ENCODE measurements at regions not wholly inside any gene's neighbourhood (a gene's known extent, or its start where the extent isn't known, plus 50 kb on each side); places are given as distances from the start of the nearest gene placed in this dataset.

- no peak overlapping the region for H3K4me3 ChIP-seq (ENCODE audit: low read depth, low read length)
- TF ChIP-seq CTCF (IDR thresholded peaks at IDR 0.05; ENCODE audit: control insufficient read depth, extremely low read depth, insufficient read depth), result no peak
- DNase-seq (ENCODE audit: low read depth), result no peak
Measured at GRCh38 chr15:98431171-98431570, 217.2 kb upstream of the IGF1R start.

- no peak for DNase-seq (ENCODE audit: low read depth)
- H3K4me3 ChIP-seq (ENCODE audit: low read depth, low read length), result no peak overlapping the region
- TF ChIP-seq CTCF (IDR thresholded peaks at IDR 0.05; ENCODE audit: control insufficient read depth, extremely low read depth, insufficient read depth), result no peak
Measured at GRCh38 chr15:98433346-98433745, 215.0 kb upstream of the IGF1R start.

- DNase-seq (ENCODE audit: low read depth), result no peak
- no peak for TF ChIP-seq CTCF (IDR thresholded peaks at IDR 0.05; ENCODE audit: control insufficient read depth, extremely low read depth, insufficient read depth)
- no peak overlapping the region for H3K4me3 ChIP-seq (ENCODE audit: low read depth, low read length)
Measured at GRCh38 chr15:98433856-98434255, 214.5 kb upstream of the IGF1R start.

GRCh38 chr15:98437752-98438151 is 210.6 kb upstream of the IGF1R start:
- no peak for TF ChIP-seq CTCF (IDR thresholded peaks at IDR 0.05; ENCODE audit: control insufficient read depth, extremely low read depth, insufficient read depth)
- no peak for DNase-seq (ENCODE audit: low read depth)

GRCh38 chr15:98438326-98438725 is 210.0 kb upstream of the IGF1R start:
- DNase-seq (ENCODE audit: low read depth), result no peak
- TF ChIP-seq CTCF (IDR thresholded peaks at IDR 0.05; ENCODE audit: control insufficient read depth, extremely low read depth, insufficient read depth), result no peak
- H3K4me3 ChIP-seq (ENCODE audit: low read depth, low read length), result no peak overlapping the region

More at GRCh38 chr15:98437752-98438151, 210.6 kb upstream of the IGF1R start:
- no peak overlapping the region for H3K4me3 ChIP-seq (ENCODE audit: low read depth, low read length)

- no peak for TF ChIP-seq CTCF (IDR thresholded peaks at IDR 0.05; ENCODE audit: control insufficient read depth, extremely low read depth, insufficient read depth)
- H3K4me3 ChIP-seq (ENCODE audit: low read depth, low read length), result no peak overlapping the region
- DNase-seq (ENCODE audit: low read depth), result no peak
Measured at GRCh38 chr15:98438907-98439306, 209.4 kb upstream of the IGF1R start.

- TF ChIP-seq CTCF (IDR thresholded peaks at IDR 0.05; ENCODE audit: control insufficient read depth, extremely low read depth, insufficient read depth), result no peak
- no peak for DNase-seq (ENCODE audit: low read depth)
- H3K4me3 ChIP-seq (ENCODE audit: low read depth, low read length), result no peak overlapping the region
Measured at GRCh38 chr15:98439523-98439942, 208.8 kb upstream of the IGF1R start.

Data from LNCaP clone FGC (cell line).